DMS79 (cell line): ENCODE measurements at regions not wholly inside any gene's neighbourhood (a gene's known extent, or its start where the extent isn't known, plus 50 kb on each side); places are given as distances from the start of the nearest gene placed in this dataset.

Experiments
- DNase-seq: peaks from one replicate; lab custom pipeline; 2025; lab: John Stamatoyannopoulos, UW

GRCh38 chr6:134493789-134494188 lies 175.9 kb upstream of the SGK1 start:
- no peak for DNase-seq

GRCh38 chr6:134491477-134491876 lies 173.6 kb upstream of the SGK1 start:
- DNase-seq, result no peak

- DNase-seq, result no peak
Observed at GRCh38 chr6:134482593-134483270, 164.8 kb upstream of the SGK1 start.

- DNase-seq, result no peak
Observed at GRCh38 chr6:134481966-134482365, 164.1 kb upstream of the SGK1 start.

GRCh38 chr6:134480593-134480992 lies 162.7 kb upstream of the SGK1 start:
- DNase-seq, result no peak

- no peak for DNase-seq
Observed at GRCh38 chr6:134478764-134479399, 161.0 kb upstream of the SGK1 start.

- no peak for DNase-seq
Observed at GRCh38 chr6:134477991-134478635, 160.2 kb upstream of the SGK1 start.

GRCh38 chr6:134474955-134475354 lies 157.0 kb upstream of the SGK1 start:
- no peak for DNase-seq

GRCh38 chr6:134472661-134473060 lies 154.7 kb upstream of the SGK1 start:
- no peak for DNase-seq

- DNase-seq, result no peak
Observed at GRCh38 chr6:134472046-134472445, 154.1 kb upstream of the SGK1 start.

GRCh38 chr6:134470457-134470975 lies 152.6 kb upstream of the SGK1 start:
- no peak for DNase-seq

GRCh38 chr6:134469702-134470456 lies 152.0 kb upstream of the SGK1 start:
- DNase-seq, result no peak

GRCh38 chr6:134468633-134469032 lies 150.7 kb upstream of the SGK1 start:
- no peak for DNase-seq

- no peak for DNase-seq
Observed at GRCh38 chr6:134467620-134468019, 149.7 kb upstream of the SGK1 start.

- DNase-seq, result no peak
Observed at GRCh38 chr6:134466771-134467525, 149.0 kb upstream of the SGK1 start.

- no peak for DNase-seq
Observed at GRCh38 chr6:134464690-134465411, 146.9 kb upstream of the SGK1 start.

- DNase-seq, result no peak
Observed at GRCh38 chr6:134458857-134459657, 141.1 kb upstream of the SGK1 start.

- DNase-seq, result no peak
Observed at GRCh38 chr6:134457941-134458340, 140.0 kb upstream of the SGK1 start.

GRCh38 chr6:134456226-134456625 lies 138.3 kb upstream of the SGK1 start:
- no peak for DNase-seq

GRCh38 chr6:134455319-134455718 lies 137.4 kb upstream of the SGK1 start:
- no peak for DNase-seq
